Neural cell (in vitro differentiated cells): ENCODE measurements at regions not wholly inside any gene's neighbourhood (a gene's known extent, or its start where the extent isn't known, plus 50 kb on each side); places are given as distances from the start of the nearest gene placed in this dataset.

Experiments
- H2AFZ ChIP-seq: fragments of 200-600, 300-800 bp; sonication (generic), shearing (Covaris generic); 2 replicates; pipeline ENCODE4 v1.6.0; 2014; ENCODE audit warnings: low read depth, mild to moderate bottlenecking, antibody characterized with exemption, low read length, moderate library complexity
- H3F3A ChIP-seq: fragments of 200-600 bp; shearing (Covaris generic); 2 replicates; pipeline ENCODE4 v1.6.1; 2016; ENCODE audit warnings: mild to moderate bottlenecking, moderate library complexity, mixed read lengths, antibody characterized with exemption, low read length; ENCODE audit not compliant: insufficient read depth, poor library complexity, severe bottlenecking
- H3K27ac ChIP-seq: fragments of 200-600, 300-800 bp; sonication (generic), shearing (Covaris generic); 2 replicates; pipeline ENCODE4 v1.5.1; 2014; ENCODE audit warnings: mild to moderate bottlenecking, low read length, moderate library complexity
- H3K27me3 ChIP-seq: fragments of 300-800, 200-600 bp; sonication (generic), shearing (Covaris generic); 2 replicates; pipeline ENCODE4 v1.6.0; 2014; ENCODE audit warnings: mild to moderate bottlenecking, low read depth, low read length, moderate library complexity; ENCODE audit not compliant: insufficient read depth
- H3K36me3 ChIP-seq: fragments of 300-800, 200-600 bp; sonication (generic), shearing (Covaris generic); 2 replicates; pipeline ENCODE4 v1.5.1; 2014; ENCODE audit warnings: mild to moderate bottlenecking, antibody characterized with exemption, low read length, moderate library complexity; ENCODE audit not compliant: insufficient read depth
- H3K4me2 ChIP-seq: fragments of 300-800, 200-600 bp; sonication (generic), shearing (Covaris generic); 2 replicates; pipeline ENCODE4 v1.6.0; 2014; ENCODE audit warnings: mild to moderate bottlenecking, low read length
- H3K4me3 ChIP-seq: fragments of 300-800, 200-600 bp; sonication (generic), shearing (Covaris generic); 2 replicates; pipeline ENCODE4 v1.5.1; 2014; ENCODE audit warnings: mild to moderate bottlenecking, low read length, moderate library complexity
- H3K79me2 ChIP-seq: fragments of 200-600 bp; shearing (Covaris generic); replicated peaks from 2 replicates; pipeline ENCODE4 v1.6.0; 2014; ENCODE audit warnings: mild to moderate bottlenecking, low read length, moderate library complexity; ENCODE audit not compliant: insufficient read depth
- H3K9ac ChIP-seq: fragments of 300-800, 200-600 bp; sonication (generic), shearing (Covaris generic); 2 replicates; pipeline ENCODE4 v1.6.1; 2016; ENCODE audit warnings: mild to moderate bottlenecking, low read length, mixed read lengths
- H3K9me2 ChIP-seq: fragments of 200-600 bp; shearing (Covaris generic); 2 replicates; pipeline ENCODE4 v1.6.1; 2016; ENCODE audit warnings: mild to moderate bottlenecking, low read length, mixed read lengths; ENCODE audit not compliant: insufficient read depth
- H3K9me3 ChIP-seq: fragments of 200-600, 300-800 bp; sonication (generic), shearing (Covaris generic); 2 replicates; pipeline ENCODE4 v1.6.1; 2016; ENCODE audit warnings: mild to moderate bottlenecking, mixed run types, low read length, moderate library complexity, mixed read lengths
- H4K20me1 ChIP-seq: fragments of 200-600 bp; shearing (Covaris generic); 2 replicates; pipeline ENCODE4 v1.6.1; 2016; ENCODE audit warnings: mild to moderate bottlenecking, mixed run types; ENCODE audit not compliant: insufficient read depth
- EP300 ChIP-seq: fragments of 450-650 bp; conservative IDR thresholded peaks from 2 replicates; pipeline ENCODE4 v1.6.1; 2014; ENCODE audit warnings: antibody characterized with exemption, mild to moderate bottlenecking, moderate library complexity; ENCODE audit not compliant: poor library complexity, severe bottlenecking
- EZH2 ChIP-seq: fragments of 200-600, 300-800 bp; shearing (Covaris generic), sonication (generic); IDR thresholded peaks from 2 replicates; pipeline ENCODE4 v1.6.1; 2014; ENCODE audit warnings: antibody characterized with exemption, low read length, borderline replicate concordance, mild to moderate bottlenecking; ENCODE audit not compliant: insufficient read depth, poor library complexity, severe bottlenecking
- MXI1 ChIP-seq: fragments of 450-650 bp; conservative IDR thresholded peaks from 2 replicates; pipeline ENCODE4 v1.6.1; 2014; ENCODE audit warnings: antibody characterized with exemption, mild to moderate bottlenecking; ENCODE audit not compliant: poor library complexity, severe bottlenecking
- POLR2AphosphoS5 ChIP-seq: IDR thresholded peaks from 2 replicates; pipeline ENCODE4 v1.6.1; 2012
- RAD21 ChIP-seq: fragments of 450-650 bp; conservative IDR thresholded peaks from 2 replicates; pipeline ENCODE4 v1.6.1; 2014; ENCODE audit warnings: antibody characterized with exemption, mild to moderate bottlenecking, moderate library complexity
- SMC3 ChIP-seq: fragments of 450-650 bp; conservative IDR thresholded peaks from 2 replicates; pipeline ENCODE4 v1.6.1; 2014; ENCODE audit warnings: antibody characterized with exemption, mild to moderate bottlenecking, moderate library complexity; ENCODE audit not compliant: poor library complexity
- TAF1 ChIP-seq: IDR thresholded peaks from 2 replicates; pipeline ENCODE4 v1.6.1; 2012; ENCODE audit warnings: low read depth
- TF ChIP-seq, protein P1 (sequence below): fragments of 450-650 bp; IDR thresholded peaks from 2 replicates; pipeline ENCODE4 v1.5.1; 2014; ENCODE audit warnings: antibody characterized with exemption, mild to moderate bottlenecking, moderate library complexity; ENCODE audit not compliant: poor library complexity, severe bottlenecking
- TF ChIP-seq, protein P2 (sequence below): IDR thresholded peaks from 2 replicates; pipeline ENCODE4 v1.6.1; 2012; ENCODE audit warnings: borderline replicate concordance

- Histone ChIP-seq H2AFZ (no peak overlapping the region), H3K9me2 (no peaks in the 10 kb centered on the region), H3K79me2 (no peaks in the 10 kb centered on the region), H3K27ac (no peak overlapping the region), H3K36me3 (no peaks in the 10 kb centered on the region), H3F3A (no peaks in the 10 kb centered on the region), H4K20me1 (no peaks in the 10 kb centered on the region), H3K4me3 (no peak overlapping the region), H3K9ac (no peak overlapping the region), H3K27me3 (no peaks in the 10 kb centered on the region), H3K9me3 (no peaks in the 10 kb centered on the region), H3K4me2 (no peak overlapping the region)
- TF ChIP-seq TAF1: no peak
- TF ChIP-seq EP300: no peak
- TF ChIP-seq SMC3: no peak
- TF ChIP-seq MXI1: no peak
- TF ChIP-seq, protein P1, sequence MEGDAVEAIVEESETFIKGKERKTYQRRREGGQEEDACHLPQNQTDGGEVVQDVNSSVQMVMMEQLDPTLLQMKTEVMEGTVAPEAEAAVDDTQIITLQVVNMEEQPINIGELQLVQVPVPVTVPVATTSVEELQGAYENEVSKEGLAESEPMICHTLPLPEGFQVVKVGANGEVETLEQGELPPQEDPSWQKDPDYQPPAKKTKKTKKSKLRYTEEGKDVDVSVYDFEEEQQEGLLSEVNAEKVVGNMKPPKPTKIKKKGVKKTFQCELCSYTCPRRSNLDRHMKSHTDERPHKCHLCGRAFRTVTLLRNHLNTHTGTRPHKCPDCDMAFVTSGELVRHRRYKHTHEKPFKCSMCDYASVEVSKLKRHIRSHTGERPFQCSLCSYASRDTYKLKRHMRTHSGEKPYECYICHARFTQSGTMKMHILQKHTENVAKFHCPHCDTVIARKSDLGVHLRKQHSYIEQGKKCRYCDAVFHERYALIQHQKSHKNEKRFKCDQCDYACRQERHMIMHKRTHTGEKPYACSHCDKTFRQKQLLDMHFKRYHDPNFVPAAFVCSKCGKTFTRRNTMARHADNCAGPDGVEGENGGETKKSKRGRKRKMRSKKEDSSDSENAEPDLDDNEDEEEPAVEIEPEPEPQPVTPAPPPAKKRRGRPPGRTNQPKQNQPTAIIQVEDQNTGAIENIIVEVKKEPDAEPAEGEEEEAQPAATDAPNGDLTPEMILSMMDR: no peak
- TF ChIP-seq, protein P2, sequence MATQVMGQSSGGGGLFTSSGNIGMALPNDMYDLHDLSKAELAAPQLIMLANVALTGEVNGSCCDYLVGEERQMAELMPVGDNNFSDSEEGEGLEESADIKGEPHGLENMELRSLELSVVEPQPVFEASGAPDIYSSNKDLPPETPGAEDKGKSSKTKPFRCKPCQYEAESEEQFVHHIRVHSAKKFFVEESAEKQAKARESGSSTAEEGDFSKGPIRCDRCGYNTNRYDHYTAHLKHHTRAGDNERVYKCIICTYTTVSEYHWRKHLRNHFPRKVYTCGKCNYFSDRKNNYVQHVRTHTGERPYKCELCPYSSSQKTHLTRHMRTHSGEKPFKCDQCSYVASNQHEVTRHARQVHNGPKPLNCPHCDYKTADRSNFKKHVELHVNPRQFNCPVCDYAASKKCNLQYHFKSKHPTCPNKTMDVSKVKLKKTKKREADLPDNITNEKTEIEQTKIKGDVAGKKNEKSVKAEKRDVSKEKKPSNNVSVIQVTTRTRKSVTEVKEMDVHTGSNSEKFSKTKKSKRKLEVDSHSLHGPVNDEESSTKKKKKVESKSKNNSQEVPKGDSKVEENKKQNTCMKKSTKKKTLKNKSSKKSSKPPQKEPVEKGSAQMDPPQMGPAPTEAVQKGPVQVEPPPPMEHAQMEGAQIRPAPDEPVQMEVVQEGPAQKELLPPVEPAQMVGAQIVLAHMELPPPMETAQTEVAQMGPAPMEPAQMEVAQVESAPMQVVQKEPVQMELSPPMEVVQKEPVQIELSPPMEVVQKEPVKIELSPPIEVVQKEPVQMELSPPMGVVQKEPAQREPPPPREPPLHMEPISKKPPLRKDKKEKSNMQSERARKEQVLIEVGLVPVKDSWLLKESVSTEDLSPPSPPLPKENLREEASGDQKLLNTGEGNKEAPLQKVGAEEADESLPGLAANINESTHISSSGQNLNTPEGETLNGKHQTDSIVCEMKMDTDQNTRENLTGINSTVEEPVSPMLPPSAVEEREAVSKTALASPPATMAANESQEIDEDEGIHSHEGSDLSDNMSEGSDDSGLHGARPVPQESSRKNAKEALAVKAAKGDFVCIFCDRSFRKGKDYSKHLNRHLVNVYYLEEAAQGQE: no peak
- TF ChIP-seq RAD21: no peak
These were observed 388.7 kb upstream of the NRP1 start for GRCh38 chr10:33723181-33723580.

DNA sequence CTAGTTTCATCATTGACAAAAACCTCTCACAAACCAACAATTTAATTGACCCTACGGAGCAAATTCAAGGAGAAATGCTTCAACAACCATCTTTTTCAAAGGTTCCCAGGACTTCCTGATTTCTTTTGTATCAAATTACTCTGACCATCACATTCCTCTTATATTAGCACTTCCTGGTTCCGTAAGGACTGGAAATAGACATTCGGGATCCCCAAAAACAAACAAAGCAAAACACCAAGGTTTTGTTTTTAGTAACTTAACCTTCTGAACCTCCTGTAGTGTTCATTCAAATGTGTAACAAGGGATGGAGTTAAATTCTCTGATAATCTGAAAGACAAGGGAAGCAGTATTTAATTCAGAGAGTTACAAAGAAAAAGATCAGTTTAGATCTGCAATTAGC, 387.6 kb upstream of the NRP1 start:
- Histone ChIP-seq H3K79me2 (no peaks in the 10 kb centered on the region), H3F3A (no peaks in the 10 kb centered on the region), H4K20me1 (no peaks in the 10 kb centered on the region), H3K36me3 (no peaks in the 10 kb centered on the region), H3K9ac (no peak overlapping the region), H3K27me3 (no peaks in the 10 kb centered on the region), H3K9me2 (no peaks in the 10 kb centered on the region), H3K9me3 (no peaks in the 10 kb centered on the region), H2AFZ (no peak overlapping the region), H3K4me3 (no peak overlapping the region), H3K4me2 (no peak overlapping the region), H3K27ac (no peak overlapping the region)
- no peak for TF ChIP-seq EP300
- no peak for TF ChIP-seq RAD21
- TF ChIP-seq SMC3: no peak
- TF ChIP-seq, protein P2: no peak
- no peak for TF ChIP-seq POLR2AphosphoS5
- no peak for TF ChIP-seq TAF1
- TF ChIP-seq MXI1: no peak
- TF ChIP-seq, protein P1: no peak
- TF ChIP-seq EZH2: no peak
